ENCODE measurements at regions not wholly inside any gene's neighbourhood (a gene's known extent, or its start where the extent isn't known, plus 50 kb on each side); places are given as distances from the start of the nearest gene placed in this dataset.

- Histone ChIP-seq H3K36me3 (replicated peaks in 1 of 2; ENCODE audit: control insufficient read depth in 1 of 2, insufficient read depth in 2 of 2, low read length in 2 of 2) (no peaks in the 10 kb centered on the region), H4K20me1 (ENCODE audit: insufficient read depth, low read length) (no peaks in the 10 kb centered on the region), H2AFZ (ENCODE audit: low read length) (no peak overlapping the region), H3K27me3 (ENCODE audit: control insufficient read depth in 1 of 2, insufficient read depth in 2 of 2, low read length in 2 of 2) (no peaks in the 10 kb centered on the region), H3K9ac (ENCODE audit: insufficient read depth, low read depth, low read length) (no peak overlapping the region), H3K9me3 (ENCODE audit: low read length) (no peaks in the 10 kb centered on the region), H3K4me1 (ENCODE audit: insufficient read depth, low read length) (no peaks in the 10 kb centered on the region), H3K79me2 (ENCODE audit: insufficient read depth, low read length) (no peaks in the 10 kb centered on the region), H3K4me3 (replicated peaks in 1 of 3; ENCODE audit: insufficient read depth in 1 of 3, low read depth in 2 of 3, low read length in 3 of 3) (no peak overlapping the region), H3K4me2 (ENCODE audit: low read depth, low read length) (no peak overlapping the region), H3K27ac (ENCODE audit: extremely low read length, insufficient read depth, low read length) (no peak overlapping the region)
- FAIRE-seq = no peak
- no peak for TF ChIP-seq ATF6 (CRISPR knock-in tag; conservative IDR thresholded peaks at IDR 0.05)
- TF ChIP-seq RARA (CRISPR knock-in tag; IDR thresholded peaks at IDR 0.05) = no peak
- no peak for TF ChIP-seq GRHL1 (CRISPR knock-in tag; conservative IDR thresholded peaks at IDR 0.05)
- no peak for TF ChIP-seq ZNF761 (CRISPR knock-in tag; conservative IDR thresholded peaks at IDR 0.05)
- TF ChIP-seq ATAD3A (CRISPR knock-in tag; IDR thresholded peaks at IDR 0.05) = no peak
- TF ChIP-seq POGZ (CRISPR knock-in tag; IDR thresholded peaks at IDR 0.05) = no peak
- no peak for TF ChIP-seq KDM5B (CRISPR knock-in tag; IDR thresholded peaks at IDR 0.05; ENCODE audit: borderline replicate concordance)
- TF ChIP-seq ZBTB44 (CRISPR knock-in tag; IDR thresholded peaks at IDR 0.05) = no peak
- ChIA-PET CTCF (ENCODE audit: low intra/inter-chr PET ratio, low total read pairs) (no interaction called here), POLR2A (no interaction called here)
- 0% methylated on average over 2 of the region's 2 CpGs for WGBS (ENCODE audit: low lambda C conversion rate)
- BruUV-seq (replicated peaks) = no TSS peak
- intact Hi-C loops (cut with micrococcal nuclease; ENCODE audit: unreplicated experiment) (no loop called here), in situ Hi-C loops (cut with HindIII; ENCODE audit: extremely low pct_ligation_motif_present, low pct_unique_long_range_greater_than_20kb) (no loop called here)
- DNase-seq (ENCODE audit: low spot score) = no peak
- no peak for ATAC-seq
Measured at GRCh38 chr7:81236560-81236959, 317.7 kb upstream of the SEMA3C start.

Data from HepG2 (cell line).